ENCODE measurements at regions not wholly inside any gene's neighbourhood (a gene's known extent, or its start where the extent isn't known, plus 50 kb on each side); places are given as distances from the start of the nearest gene placed in this dataset.

GRCh38 chr11:16591157-16591556, 147.3 kb upstream of the C11orf58 start:
- TF ChIP-seq YY1 (IDR thresholded peaks at IDR 0.05; ENCODE audit: insufficient read depth, insufficient read length) (no peak), SUZ12 (IDR thresholded peaks at IDR 0.05; ENCODE audit: extremely low read depth, insufficient read depth, insufficient read length) (no peak), ZNF274 (IDR thresholded peaks at IDR 0.05; ENCODE audit: low read depth, low read length) (no peak)
